H9 (cell line): ENCODE measurements at regions not wholly inside any gene's neighbourhood (a gene's known extent, or its start where the extent isn't known, plus 50 kb on each side); places are given as distances from the start of the nearest gene placed in this dataset.

Source experiments
- DNase-seq: peaks from one replicate; pipeline ENCODE4 v3.0.0-alpha.2; 2017
- H2AFZ ChIP-seq: one replicate; pipeline ENCODE4 v1.6.1; 2013; ENCODE audit warnings: mild to moderate bottlenecking, low read length, control low read depth, moderate library complexity
- H2AK5ac ChIP-seq: 2 replicates; pipeline ENCODE4 v1.6.1; 2013; ENCODE audit warnings: low read length, control low read depth, mixed read lengths; ENCODE audit not compliant: insufficient read length
- H2BK120ac ChIP-seq: one replicate; pipeline ENCODE4 v1.6.1; 2013; ENCODE audit warnings: low read depth, mild to moderate bottlenecking, low read length, control low read depth, inconsistent platforms; ENCODE audit not compliant: poor library complexity, severe bottlenecking
- H2BK12ac ChIP-seq: 2 replicates; pipeline ENCODE4 v1.6.1; 2013; ENCODE audit warnings: low read length, control low read depth, mixed read lengths, low read depth; ENCODE audit not compliant: insufficient read length
- H2BK15ac ChIP-seq: 2 replicates; pipeline ENCODE4 v1.6.1; 2013; ENCODE audit warnings: low read depth, low read length, control low read depth
- H2BK20ac ChIP-seq: one replicate; pipeline ENCODE4 v1.6.1; 2013; ENCODE audit warnings: low read depth, mild to moderate bottlenecking, low read length, control low read depth, inconsistent platforms; ENCODE audit not compliant: poor library complexity, severe bottlenecking
- H2BK5ac ChIP-seq: 2 replicates; pipeline ENCODE4 v1.6.1; 2013; ENCODE audit warnings: low read length, control low read depth, mixed read lengths; ENCODE audit not compliant: insufficient read length
- H3K14ac ChIP-seq: 2 replicates; pipeline ENCODE4 v1.6.1; 2013; ENCODE audit warnings: low read length, control low read depth; ENCODE audit not compliant: insufficient read depth
- H3K18ac ChIP-seq: 2 replicates; pipeline ENCODE4 v1.6.1; 2013; ENCODE audit warnings: low read depth, mild to moderate bottlenecking, mixed read lengths, low read length, control low read depth; ENCODE audit not compliant: insufficient read length
- H3K23ac ChIP-seq: 2 replicates; pipeline ENCODE4 v1.6.1; 2013; ENCODE audit warnings: low read length, control low read depth, mixed read lengths, low read depth; ENCODE audit not compliant: insufficient read length
- H3K23me2 ChIP-seq: 2 replicates; pipeline ENCODE4 v1.6.1; 2013; ENCODE audit warnings: low read depth, mild to moderate bottlenecking, mixed read lengths, low read length, control low read depth; ENCODE audit not compliant: insufficient read length, poor library complexity, severe bottlenecking
- H3K27ac ChIP-seq: 2 replicates; pipeline ENCODE4 v1.5.1; 2013; ENCODE audit warnings: low read length, control low read depth, mixed read lengths, low read depth; ENCODE audit not compliant: insufficient read length
- H3K27me3 ChIP-seq: 2 replicates; pipeline ENCODE4 v1.6.1; 2013; ENCODE audit warnings: low read length, control low read depth, inconsistent platforms; ENCODE audit not compliant: insufficient read depth
- H3K4ac ChIP-seq: 2 replicates; pipeline ENCODE4 v1.6.1; 2013; ENCODE audit warnings: low read depth, mild to moderate bottlenecking, control low read depth, inconsistent platforms, low read length, moderate library complexity
- H3K4me1 ChIP-seq: 2 replicates; pipeline ENCODE4 v1.6.1; 2013; ENCODE audit warnings: low read length, control low read depth, inconsistent platforms; ENCODE audit not compliant: insufficient read depth
- H3K4me2 ChIP-seq: 2 replicates; pipeline ENCODE4 v1.6.1; 2013; ENCODE audit warnings: low read length, control low read depth, mixed read lengths; ENCODE audit not compliant: insufficient read length, insufficient read depth
- H3K56ac ChIP-seq: 2 replicates; pipeline ENCODE4 v1.6.1; 2013; ENCODE audit warnings: low read depth, mild to moderate bottlenecking, mixed read lengths, low read length, control low read depth; ENCODE audit not compliant: insufficient read length
- H3K79me1 ChIP-seq: 2 replicates; pipeline ENCODE4 v1.6.1; 2013; ENCODE audit warnings: low read depth, mild to moderate bottlenecking, moderate library complexity, low read length, control low read depth, inconsistent platforms; ENCODE audit not compliant: insufficient read depth, poor library complexity, severe bottlenecking
- H3K79me2 ChIP-seq: 2 replicates; pipeline ENCODE4 v1.6.1; 2013; ENCODE audit warnings: low read length, control low read depth, inconsistent platforms; ENCODE audit not compliant: insufficient read depth
- H3K9ac ChIP-seq: 2 replicates; pipeline ENCODE4 v1.6.1; 2013; ENCODE audit warnings: low read length, control low read depth, mixed read lengths; ENCODE audit not compliant: insufficient read length; ENCODE audit errors: extremely low read depth
- H3K9me3 ChIP-seq: one replicate; pipeline ENCODE4 v1.6.1; 2013; ENCODE audit warnings: low read depth, low read length, inconsistent platforms; ENCODE audit not compliant: control insufficient read depth
- H3T11ph ChIP-seq: one replicate; pipeline ENCODE4 v1.6.1; 2013; ENCODE audit warnings: mild to moderate bottlenecking, low read length, control low read depth, inconsistent platforms
- H4K20me1 ChIP-seq: one replicate; pipeline ENCODE4 v1.6.1; 2013; ENCODE audit not compliant: control insufficient read depth, insufficient read length, insufficient read depth
- H4K5ac ChIP-seq: 2 replicates; pipeline ENCODE4 v1.6.1; 2013; ENCODE audit warnings: low read depth, mild to moderate bottlenecking, mixed read lengths, low read length, control low read depth; ENCODE audit not compliant: insufficient read length
- H4K8ac ChIP-seq: replicated peaks from 2 replicates; pipeline ENCODE4 v1.6.1; 2013; ENCODE audit warnings: low read length, control low read depth, mixed read lengths, low read depth; ENCODE audit not compliant: insufficient read length
- H4K91ac ChIP-seq: 2 replicates; pipeline ENCODE4 v1.6.1; 2013; ENCODE audit warnings: low read depth, mild to moderate bottlenecking, moderate library complexity, mixed read lengths, low read length, control low read depth; ENCODE audit not compliant: insufficient read length
- H3K27ac Mint-ChIP-seq, 3 experiments: 2 replicates in 2 of 3; 3 replicates in 1 of 3; pipeline ENCODE4 v1.8.0; 2020 to 2021; ENCODE audit warnings: mixed read lengths in 3 of 3, mild to moderate bottlenecking in 1 of 3, moderate library complexity in 1 of 3
- H3K27me3 Mint-ChIP-seq: 2 replicates; pipeline ENCODE4 v1.8.0; 2021; ENCODE audit warnings: low read depth, mild to moderate bottlenecking, moderate library complexity, mixed read lengths
- H3K36me3 Mint-ChIP-seq, 3 experiments: 2 replicates in 2 of 3; 3 replicates in 1 of 3; pipeline ENCODE4 v1.8.0; 2020 to 2021; ENCODE audit warnings: low read depth in 3 of 3, mixed read lengths in 3 of 3; ENCODE audit not compliant: insufficient read depth in 1 of 3
- H3K4me1 Mint-ChIP-seq, 2 experiments: 2 replicates each; pipeline ENCODE4 v1.8.0; 2020; ENCODE audit warnings: mixed read lengths in 2 of 2
- H3K4me3 Mint-ChIP-seq, 2 experiments: 2 replicates in 1 of 2; 3 replicates in 1 of 2; pipeline ENCODE4 v1.8.0; 2020 to 2021; ENCODE audit warnings: mild to moderate bottlenecking in 2 of 2, mixed read lengths in 2 of 2, moderate library complexity in 1 of 2
- H3K9me3 Mint-ChIP-seq, 2 experiments: 2 replicates in 1 of 2; 3 replicates in 1 of 2; pipeline ENCODE4 v1.8.0; 2020; ENCODE audit warnings: mild to moderate bottlenecking in 2 of 2, mixed read lengths in 2 of 2, moderate library complexity in 1 of 2
- CTCF ChIP-seq: fragments of 200-600 bp; sonication (generic); conservative IDR thresholded peaks from 3 replicates; pipeline ENCODE4 v1.8.0; 2021; ENCODE audit warnings: antibody characterized with exemption, mild to moderate bottlenecking
- WGBS: extraction: QIAGEN DNeasy Blood & Tissue Kit; methylation state at CpG from one replicate; pipeline ENCODE4 v1.1.7; 2013; ENCODE audit warnings: missing lambda C conversion rate, low lambda C conversion rate, mixed read lengths; ENCODE audit not compliant: insufficient read length; ENCODE audit errors: extremely low coverage; 5-methylcytosine and 5-hydroxymethylcytosine counted together

DNA sequence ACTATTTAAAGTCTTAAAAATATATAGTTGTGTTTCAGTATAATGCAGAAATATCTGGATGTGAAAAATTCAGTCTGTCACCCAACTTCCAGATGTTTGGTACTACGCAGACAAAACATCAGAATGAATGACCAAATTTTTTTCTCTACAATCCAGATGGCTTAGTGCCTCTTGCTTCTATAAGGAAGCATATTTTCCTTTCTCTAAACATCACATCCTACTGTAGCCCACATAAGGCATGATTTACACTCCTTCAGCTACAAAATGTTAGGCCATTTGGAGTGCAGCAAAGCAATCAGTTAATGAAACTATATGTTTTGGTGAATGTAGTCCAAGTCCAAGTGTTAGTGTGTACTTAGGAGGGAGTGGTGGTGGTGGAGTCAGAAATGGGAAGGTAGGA lies 162.9 kb upstream of the SIX2 start:
- H3K23ac ChIP-seq: no peak overlapping the region
- H3K36me3 Mint-ChIP-seq: peaks cover 0 to 5% (median 0%) of the 10 kb centered on the region in 3 experiments; a peak in 1 of 7 replicates
- H3K79me1 ChIP-seq: no peaks in the 10 kb centered on the region
- H2BK15ac ChIP-seq: no peak overlapping the region
- H4K20me1 ChIP-seq: no peaks in the 10 kb centered on the region
- H3K4ac ChIP-seq: no peak overlapping the region
- H2BK20ac ChIP-seq: no peak overlapping the region
- H2BK5ac ChIP-seq: no peak overlapping the region
- H3K27me3 ChIP-seq: peaks cover 14% of the 10 kb centered on the region; the same call in 1 of the 2 replicates
- no peak overlapping the region for H3K9ac ChIP-seq
- no peak overlapping the region for H3K56ac ChIP-seq
- H4K5ac ChIP-seq: no peak overlapping the region
- no peak overlapping the region for H2AK5ac ChIP-seq
- H2BK120ac ChIP-seq: no peak overlapping the region
- TF ChIP-seq CTCF: no peak
- no peak overlapping the region for H3K4me2 ChIP-seq
- H4K91ac ChIP-seq: no peak overlapping the region
- WGBS: no CpG with 5 or more reads among the region's 1 CpG
- H3K9me3 Mint-ChIP-seq: peaks cover 0 to 6% of the 10 kb centered on the region in 2 experiments; a peak in 1 of 5 replicates
- DNase-seq: no peak
- no peak overlapping the region for H3T11ph ChIP-seq
- no peak overlapping the region for H4K8ac ChIP-seq
- no peaks in the 10 kb centered on the region for H3K4me1 ChIP-seq
- no peaks in the 10 kb centered on the region for H3K9me3 ChIP-seq
- no peak overlapping the region for H3K4me3 Mint-ChIP-seq
- H3K27me3 Mint-ChIP-seq: peaks cover 67% of the 10 kb centered on the region
- H3K79me2 ChIP-seq: peaks cover 2% of the 10 kb centered on the region; the same call in 1 of the 2 replicates
- H2AFZ ChIP-seq: no peak overlapping the region
- H3K14ac ChIP-seq: no peak overlapping the region
- H3K4me1 Mint-ChIP-seq: peaks cover 25 to 26% of the 10 kb centered on the region in 2 experiments
- no peak overlapping the region for H2BK12ac ChIP-seq
- no peak overlapping the region for H3K27ac Mint-ChIP-seq
- H3K23me2 ChIP-seq: peaks cover 21% of the 10 kb centered on the region
- no peak overlapping the region for H3K27ac ChIP-seq
- no peak overlapping the region for H3K18ac ChIP-seq
